HepG2 (cell line): ENCODE measurements at regions not wholly inside any gene's neighbourhood (a gene's known extent, or its start where the extent isn't known, plus 50 kb on each side); places are given as distances from the start of the nearest gene placed in this dataset.

Experiments used
- ATAC-seq: fragments of 200-7000 bp; cut with Tn5 transposase; 3 replicates; pipeline ENCODE4 v1.9.1; 2020; ENCODE audit warnings: mild to moderate bottlenecking, moderate library complexity
- BruUV-seq: library from RNA; stranded (reverse); fragments of 400-500 nt; replicated peaks from 2 replicates; lab custom pipeline; 2021; lab: Mats Ljungman, UMichigan
- CTCF ChIA-PET: fragments of 300-600 bp; formaldehyde crosslinking; extraction: SDS; loops from one replicate; lab custom pipeline; 2021; ENCODE audit warnings: low total read pairs, inconsistent platforms, low intra/inter-chr PET ratio; lab: Yijun Ruan, JAX
- POLR2A ChIA-PET: fragments of 350-600 bp; sonication (Branson Sonifier 250); formaldehyde crosslinking; loops from one replicate; lab custom pipeline; 2020; ENCODE audit warnings: antibody characterized with exemption, inconsistent platforms; lab: Yijun Ruan, JAX
- DNase-seq: peaks from one replicate; pipeline ENCODE4 v3.0.0-alpha.2; 2015; ENCODE audit warnings: low spot score
- FAIRE-seq: peaks from 3 replicates; lab custom pipeline; 2011; peaks lifted over from hg19 to GRCh38; lab: Jason Lieb, UNC
- H2AFZ ChIP-seq: one replicate; pipeline ENCODE4 v1.6.1; 2011; ENCODE audit warnings: low read length, inconsistent platforms
- H3K27ac ChIP-seq: fragments of 300-600 bp; 3 replicates; pipeline ENCODE4 v1.8.0; 2011; ENCODE audit warnings: mixed run types, mild to moderate bottlenecking, mixed read lengths, low read length, inconsistent platforms; ENCODE audit not compliant: insufficient read depth; ENCODE audit errors: extremely low read length
- H3K27me3 ChIP-seq, 2 experiments: fragments of 200-600 bp in 1 of 2; 2 replicates in 1 of 2; 3 replicates in 1 of 2; pipeline versions ENCODE4 v1.6.0 to v1.8.0; 2011; ENCODE audit warnings: low read length in 2 of 2, mild to moderate bottlenecking in 2 of 2, moderate library complexity in 2 of 2, inconsistent platforms in 1 of 2; ENCODE audit not compliant: insufficient read depth in 2 of 2, control insufficient read depth in 1 of 2
- H3K36me3 ChIP-seq, 2 experiments: fragments of 200-600 bp in 1 of 2; replicated peaks in 1 of 2; 2 replicates in 1 of 2; 3 replicates in 1 of 2; pipeline versions ENCODE4 v1.5.1 to v1.8.0; 2011; ENCODE audit warnings: low read length in 2 of 2, inconsistent platforms in 1 of 2; ENCODE audit not compliant: insufficient read depth in 2 of 2, control insufficient read depth in 1 of 2
- H3K4me1 ChIP-seq: 2 replicates; pipeline ENCODE4 v1.5.1; 2012; ENCODE audit warnings: low read length, inconsistent platforms; ENCODE audit not compliant: insufficient read depth
- H3K4me2 ChIP-seq: 2 replicates; pipeline ENCODE4 v1.6.0; 2011; ENCODE audit warnings: low read depth, low read length, inconsistent platforms
- H3K4me3 ChIP-seq, 3 experiments: fragments of 200-600 bp in 1 of 3; sonication (generic), shearing (Covaris generic) in 1 of 3; replicated peaks in 1 of 3; 2 replicates each; pipeline ENCODE4 v1.5.1; 2011 to 2016; ENCODE audit warnings: low read length in 3 of 3, inconsistent platforms in 2 of 3, low read depth in 2 of 3, mild to moderate bottlenecking in 2 of 3, control low read depth in 1 of 3, mixed read lengths in 1 of 3; ENCODE audit not compliant: insufficient read depth in 1 of 3
- H3K79me2 ChIP-seq: one replicate; pipeline ENCODE4 v1.6.1; 2011; ENCODE audit warnings: low read length, inconsistent platforms; ENCODE audit not compliant: insufficient read depth
- H3K9ac ChIP-seq: 2 replicates; pipeline ENCODE4 v1.6.0; 2011; ENCODE audit warnings: mild to moderate bottlenecking, low read depth, low read length, inconsistent platforms; ENCODE audit not compliant: insufficient read depth
- H3K9me3 ChIP-seq: 2 replicates; pipeline ENCODE4 v1.5.1; 2012; ENCODE audit warnings: mild to moderate bottlenecking, low read length
- H4K20me1 ChIP-seq: 2 replicates; pipeline ENCODE4 v1.6.0; 2011; ENCODE audit warnings: inconsistent platforms, mild to moderate bottlenecking, low read length, moderate library complexity; ENCODE audit not compliant: insufficient read depth
- ATF7 ChIP-seq, 2 experiments: fragments of 450-650 bp in 1 of 2; sonication (generic) in 1 of 2; formaldehyde crosslinking in 1 of 2; IDR thresholded peaks; 2 replicates each; pipeline versions ENCODE4 v1.4.0 to v1.6.1; 2016 to 2020; ENCODE audit warnings: antibody characterized with exemption in 1 of 2, mild to moderate bottlenecking in 1 of 2, missing genetic modification reagents in 1 of 2
- BHLHE40 ChIP-seq: IDR thresholded peaks from 2 replicates; pipeline ENCODE4 v1.6.1; 2011; ENCODE audit warnings: low read length, improper control_type of control experiment
- IRF1 ChIP-seq: sonication (generic); formaldehyde crosslinking; IDR thresholded peaks from 2 replicates; pipeline ENCODE4 v1.4.0; 2020; ENCODE audit warnings: low read depth, mild to moderate bottlenecking, missing genetic modification reagents
- NCOA2 ChIP-seq: sonication (generic); formaldehyde crosslinking; IDR thresholded peaks from 2 replicates; pipeline ENCODE4 v1.8.0; 2022; ENCODE audit warnings: inconsistent platforms
- PAF1 ChIP-seq: IDR thresholded peaks from 2 replicates; pipeline ENCODE4 v1.6.1; 2016; ENCODE audit warnings: missing genetic modification reagents, missing compliant biosample characterization
- POGZ ChIP-seq: sonication (generic); formaldehyde crosslinking; IDR thresholded peaks from 2 replicates; pipeline ENCODE4 v1.4.0; 2020; ENCODE audit warnings: mild to moderate bottlenecking, missing genetic modification reagents
- RBM22 ChIP-seq: fragments of 200-400 bp; formaldehyde crosslinking; optimal IDR thresholded peaks from 2 replicates; pipeline ENCODE3; 2017; ENCODE audit warnings: mild to moderate bottlenecking, low read length, moderate library complexity
- TBP ChIP-seq: sonication (generic); formaldehyde crosslinking; IDR thresholded peaks from 2 replicates; pipeline ENCODE4 v1.5.0; 2020; ENCODE audit warnings: missing genetic modification reagents
- ZBTB37 ChIP-seq: sonication (generic); formaldehyde crosslinking; IDR thresholded peaks from 2 replicates; pipeline ENCODE4 v1.4.0; 2020; ENCODE audit warnings: mild to moderate bottlenecking, missing genetic modification reagents
- ZBTB7B ChIP-seq: sonication (generic); formaldehyde crosslinking; IDR thresholded peaks from 2 replicates; pipeline ENCODE4 v1.4.0; 2020; ENCODE audit warnings: missing genetic modification reagents
- ZFY ChIP-seq: sonication (generic); formaldehyde crosslinking; IDR thresholded peaks from 2 replicates; pipeline ENCODE4 v1.4.0; 2020; ENCODE audit warnings: missing genetic modification reagents
- WGBS: methylation state at CpG from one replicate; pipeline ENCODE4 v1.1.6; 2017; ENCODE audit warnings: low lambda C conversion rate; 5-methylcytosine and 5-hydroxymethylcytosine counted together
- in situ Hi-C: cut with HindIII; loops from 2 replicates; pipeline ENCODE4 v1.10.0; 2017; ENCODE audit warnings: low pct_unique_long_range_greater_than_20kb; ENCODE audit not compliant: extremely low pct_ligation_motif_present
- intact Hi-C: fragments of 100-400 bp; cut with micrococcal nuclease; formaldehyde crosslinking; loops from one replicate; pipeline ENCODE4 v1.10.0; 2022; ENCODE audit not compliant: unreplicated experiment
- TF ChIP-seq, protein P1 (sequence below): sonication (generic); formaldehyde crosslinking; IDR thresholded peaks from 2 replicates; pipeline ENCODE4 v1.9.0; 2021; ENCODE audit warnings: missing genetic modification reagents, mild to moderate bottlenecking, borderline replicate concordance
- TF ChIP-seq, protein P2 (sequence below): sonication (generic); formaldehyde crosslinking; IDR thresholded peaks from 2 replicates; pipeline ENCODE4 v1.8.1; 2023; ENCODE audit warnings: mild to moderate bottlenecking, inconsistent platforms, moderate library complexity, missing genetic modification reagents, borderline replicate concordance
- TF ChIP-seq, protein P3 (sequence below): sonication (generic); formaldehyde crosslinking; conservative IDR thresholded peaks from 2 replicates; pipeline ENCODE4 v1.8.0; 2022; ENCODE audit warnings: low read depth, missing genetic modification reagents
- TF ChIP-seq, protein P4 (sequence below): sonication (generic); formaldehyde crosslinking; IDR thresholded peaks from 2 replicates; pipeline ENCODE4 v1.5.1; 2020; ENCODE audit warnings: mild to moderate bottlenecking, missing genetic modification reagents, moderate library complexity
- TF ChIP-seq, protein P5 (sequence below): sonication (generic); formaldehyde crosslinking; IDR thresholded peaks from 2 replicates; pipeline ENCODE4 v1.8.0; 2022; ENCODE audit warnings: mild to moderate bottlenecking, missing genetic modification reagents

GRCh38 chr12:77613411-77613810, 217.3 kb upstream of the NAV3 start:
- ATAC-seq (no peak), DNase-seq (no peak), FAIRE-seq (no peak)
- BruUV-seq = no TSS peak
- Histone ChIP-seq H4K20me1 (no peaks in the 10 kb centered on the region), H2AFZ (no peak overlapping the region), H3K9ac (no peak overlapping the region), H3K4me3 (no peak overlapping the region), H3K4me1 (no peaks in the 10 kb centered on the region), H3K9me3 (peaks cover 11% of the 10 kb centered on the region), H3K4me2 (no peak overlapping the region), H3K36me3 (no peaks in the 10 kb centered on the region), H3K27me3 (no peaks in the 10 kb centered on the region), H3K79me2 (no peaks in the 10 kb centered on the region), H3K27ac (no peak overlapping the region)
- intact Hi-C loops = loop anchor here (10.0 kb wide), 1 partner anchor 311 kb away; no protein-coding TSS in a partner anchor
- POLR2A ChIA-PET = no interaction called here
- in situ Hi-C loops = no loop called here
- WGBS = 43% methylated on average over 4 of the region's 4 CpGs
- CTCF ChIA-PET = no interaction called here
- TF ChIP-seq TBP (CRISPR knock-in tag) (no peak), NCOA2 (CRISPR knock-in tag) (no peak), ZBTB37 (CRISPR knock-in tag) (no peak), BHLHE40 (no peak), ZBTB7B (CRISPR knock-in tag) (no peak), POGZ (CRISPR knock-in tag) (no peak), ZFY (CRISPR knock-in tag) (no peak), IRF1 (CRISPR knock-in tag) (no peak), RBM22 (no peak), ATF7 (IDR thresholded peaks at IDR 0.05) (no peak), ATF7 (CRISPR knock-in tag; IDR thresholded peaks at IDR 0.05) (no peak), PAF1 (CRISPR knock-in tag) (no peak)
- TF ChIP-seq, protein P1, sequence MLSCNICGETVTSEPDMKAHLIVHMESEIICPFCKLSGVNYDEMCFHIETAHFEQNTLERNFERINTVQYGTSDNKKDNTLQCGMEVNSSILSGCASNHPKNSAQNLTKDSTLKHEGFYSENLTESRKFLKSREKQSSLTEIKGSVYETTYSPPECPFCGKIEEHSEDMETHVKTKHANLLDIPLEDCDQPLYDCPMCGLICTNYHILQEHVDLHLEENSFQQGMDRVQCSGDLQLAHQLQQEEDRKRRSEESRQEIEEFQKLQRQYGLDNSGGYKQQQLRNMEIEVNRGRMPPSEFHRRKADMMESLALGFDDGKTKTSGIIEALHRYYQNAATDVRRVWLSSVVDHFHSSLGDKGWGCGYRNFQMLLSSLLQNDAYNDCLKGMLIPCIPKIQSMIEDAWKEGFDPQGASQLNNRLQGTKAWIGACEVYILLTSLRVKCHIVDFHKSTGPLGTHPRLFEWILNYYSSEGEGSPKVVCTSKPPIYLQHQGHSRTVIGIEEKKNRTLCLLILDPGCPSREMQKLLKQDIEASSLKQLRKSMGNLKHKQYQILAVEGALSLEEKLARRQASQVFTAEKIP (CRISPR knock-in tag) = no peak
- TF ChIP-seq, protein P2, sequence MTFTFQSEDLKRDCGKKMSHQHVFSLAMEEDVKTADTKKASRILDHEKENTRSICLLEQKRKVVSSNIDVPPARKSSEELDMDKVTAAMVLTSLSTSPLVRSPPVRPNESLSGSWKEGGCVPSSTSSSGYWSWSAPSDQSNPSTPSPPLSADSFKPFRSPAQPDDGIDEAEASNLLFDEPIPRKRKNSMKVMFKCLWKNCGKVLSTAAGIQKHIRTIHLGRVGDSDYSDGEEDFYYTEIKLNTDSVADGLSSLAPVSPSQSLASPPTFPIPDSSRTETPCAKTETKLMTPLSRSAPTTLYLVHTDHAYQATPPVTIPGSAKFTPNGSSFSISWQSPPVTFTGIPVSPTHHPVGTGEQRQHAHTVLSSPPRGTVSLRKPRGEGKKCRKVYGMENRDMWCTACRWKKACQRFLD (CRISPR knock-in tag) = no peak
- TF ChIP-seq, protein P3, sequence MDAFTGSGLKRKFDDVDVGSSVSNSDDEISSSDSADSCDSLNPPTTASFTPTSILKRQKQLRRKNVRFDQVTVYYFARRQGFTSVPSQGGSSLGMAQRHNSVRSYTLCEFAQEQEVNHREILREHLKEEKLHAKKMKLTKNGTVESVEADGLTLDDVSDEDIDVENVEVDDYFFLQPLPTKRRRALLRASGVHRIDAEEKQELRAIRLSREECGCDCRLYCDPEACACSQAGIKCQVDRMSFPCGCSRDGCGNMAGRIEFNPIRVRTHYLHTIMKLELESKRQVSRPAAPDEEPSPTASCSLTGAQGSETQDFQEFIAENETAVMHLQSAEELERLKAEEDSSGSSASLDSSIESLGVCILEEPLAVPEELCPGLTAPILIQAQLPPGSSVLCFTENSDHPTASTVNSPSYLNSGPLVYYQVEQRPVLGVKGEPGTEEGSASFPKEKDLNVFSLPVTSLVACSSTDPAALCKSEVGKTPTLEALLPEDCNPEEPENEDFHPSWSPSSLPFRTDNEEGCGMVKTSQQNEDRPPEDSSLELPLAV (CRISPR knock-in tag) = no peak
- TF ChIP-seq, protein P4, sequence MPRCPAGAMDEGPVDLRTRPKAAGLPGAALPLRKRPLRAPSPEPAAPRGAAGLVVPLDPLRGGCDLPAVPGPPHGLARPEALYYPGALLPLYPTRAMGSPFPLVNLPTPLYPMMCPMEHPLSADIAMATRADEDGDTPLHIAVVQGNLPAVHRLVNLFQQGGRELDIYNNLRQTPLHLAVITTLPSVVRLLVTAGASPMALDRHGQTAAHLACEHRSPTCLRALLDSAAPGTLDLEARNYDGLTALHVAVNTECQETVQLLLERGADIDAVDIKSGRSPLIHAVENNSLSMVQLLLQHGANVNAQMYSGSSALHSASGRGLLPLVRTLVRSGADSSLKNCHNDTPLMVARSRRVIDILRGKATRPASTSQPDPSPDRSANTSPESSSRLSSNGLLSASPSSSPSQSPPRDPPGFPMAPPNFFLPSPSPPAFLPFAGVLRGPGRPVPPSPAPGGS (CRISPR knock-in tag) = no peak
- TF ChIP-seq, protein P5, sequence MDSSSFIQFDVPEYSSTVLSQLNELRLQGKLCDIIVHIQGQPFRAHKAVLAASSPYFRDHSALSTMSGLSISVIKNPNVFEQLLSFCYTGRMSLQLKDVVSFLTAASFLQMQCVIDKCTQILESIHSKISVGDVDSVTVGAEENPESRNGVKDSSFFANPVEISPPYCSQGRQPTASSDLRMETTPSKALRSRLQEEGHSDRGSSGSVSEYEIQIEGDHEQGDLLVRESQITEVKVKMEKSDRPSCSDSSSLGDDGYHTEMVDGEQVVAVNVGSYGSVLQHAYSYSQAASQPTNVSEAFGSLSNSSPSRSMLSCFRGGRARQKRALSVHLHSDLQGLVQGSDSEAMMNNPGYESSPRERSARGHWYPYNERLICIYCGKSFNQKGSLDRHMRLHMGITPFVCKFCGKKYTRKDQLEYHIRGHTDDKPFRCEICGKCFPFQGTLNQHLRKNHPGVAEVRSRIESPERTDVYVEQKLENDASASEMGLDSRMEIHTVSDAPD (CRISPR knock-in tag) = no peak
